NCI-H2171 (cell line): ENCODE measurements at regions not wholly inside any gene's neighbourhood (a gene's known extent, or its start where the extent isn't known, plus 50 kb on each side); places are given as distances from the start of the nearest gene placed in this dataset.
A peak's percentile ranks its signal among the peaks of the same experiment; 100 is the strongest.

Experiments
- DNase-seq: peaks from one replicate; lab custom pipeline; 2025; lab: John Stamatoyannopoulos, UW

DNA sequence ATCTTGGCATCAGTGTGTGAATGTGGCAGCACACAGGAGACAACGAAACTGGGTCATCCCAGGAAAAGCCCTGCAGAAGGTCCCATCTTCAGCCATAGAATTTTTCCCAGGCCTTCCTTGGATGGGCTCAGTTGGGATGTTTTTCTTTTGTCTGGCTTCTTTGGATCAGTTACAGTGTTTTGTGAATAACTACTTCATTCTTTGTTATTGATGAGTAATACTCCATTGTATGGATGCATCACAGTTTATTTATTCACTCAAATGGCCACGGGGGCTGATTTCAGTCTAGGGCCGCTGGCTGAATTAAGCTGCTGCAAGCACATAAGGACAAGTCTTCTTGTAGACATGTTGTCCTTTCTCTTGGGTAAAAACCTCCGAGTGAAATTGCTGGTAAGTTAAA is 81.3 kb upstream of the CD93 start:
- no peak for DNase-seq

GRCh38 chr20:23166563-23166962 is 80.4 kb upstream of the CD93 start:
- DNase-seq, result no peak

DNA sequence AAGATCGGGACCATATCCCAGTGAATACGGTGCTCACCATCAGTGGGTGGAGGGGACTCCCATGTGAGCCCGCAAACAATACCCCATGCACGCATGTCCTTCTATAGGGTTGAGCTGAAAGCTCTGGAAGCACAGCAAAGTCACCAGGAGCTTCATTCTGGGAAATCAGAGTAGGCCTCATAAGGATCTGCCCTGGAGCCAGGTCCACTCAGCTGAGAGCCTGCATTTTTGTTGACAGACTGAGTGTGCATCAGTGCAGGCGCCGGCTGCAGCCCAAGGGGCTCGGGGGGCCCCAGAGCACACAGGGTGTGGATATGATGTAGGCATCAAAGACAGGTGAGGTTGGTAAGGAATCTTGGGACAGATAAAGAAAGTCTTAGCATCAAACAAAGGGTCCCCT is 79.8 kb upstream of the CD93 start:
- DNase-seq, result no peak

- DNase-seq, result no peak
These were observed 79.2 kb upstream of the CD93 start for GRCh38 chr20:23165307-23165750.

DNA sequence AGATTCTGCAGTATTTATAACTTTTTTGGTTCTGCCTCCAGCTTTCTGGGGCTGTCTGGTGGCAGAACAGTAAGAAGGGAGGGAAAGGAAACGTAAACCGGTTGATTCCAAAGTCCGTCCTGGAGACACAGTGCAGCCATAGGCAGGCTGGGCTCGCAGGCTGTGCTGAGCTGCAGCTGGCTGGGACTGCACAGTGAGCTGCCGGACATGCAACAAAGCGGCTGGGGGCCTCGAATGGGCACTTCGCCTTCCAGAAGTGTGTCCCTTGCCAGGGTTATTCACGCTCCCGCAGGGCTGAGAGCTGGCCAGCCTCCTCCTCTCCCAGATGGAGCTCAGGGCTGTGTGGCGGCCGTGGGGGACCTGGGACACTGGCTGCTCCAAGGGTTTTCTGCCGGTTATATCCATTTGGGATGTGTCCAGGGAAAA is 78.1 kb upstream of the CD93 start:
- no peak for DNase-seq

GRCh38 chr20:23163562-23163961 is 77.4 kb upstream of the CD93 start:
- DNase-seq, result no peak

GRCh38 chr20:23162887-23163286 is 76.8 kb upstream of the CD93 start:
- DNase-seq, result no peak

- peak; percentile 42 for DNase-seq
These were observed 76.0 kb upstream of the CD93 start for GRCh38 chr20:23161968-23162696.

DNA sequence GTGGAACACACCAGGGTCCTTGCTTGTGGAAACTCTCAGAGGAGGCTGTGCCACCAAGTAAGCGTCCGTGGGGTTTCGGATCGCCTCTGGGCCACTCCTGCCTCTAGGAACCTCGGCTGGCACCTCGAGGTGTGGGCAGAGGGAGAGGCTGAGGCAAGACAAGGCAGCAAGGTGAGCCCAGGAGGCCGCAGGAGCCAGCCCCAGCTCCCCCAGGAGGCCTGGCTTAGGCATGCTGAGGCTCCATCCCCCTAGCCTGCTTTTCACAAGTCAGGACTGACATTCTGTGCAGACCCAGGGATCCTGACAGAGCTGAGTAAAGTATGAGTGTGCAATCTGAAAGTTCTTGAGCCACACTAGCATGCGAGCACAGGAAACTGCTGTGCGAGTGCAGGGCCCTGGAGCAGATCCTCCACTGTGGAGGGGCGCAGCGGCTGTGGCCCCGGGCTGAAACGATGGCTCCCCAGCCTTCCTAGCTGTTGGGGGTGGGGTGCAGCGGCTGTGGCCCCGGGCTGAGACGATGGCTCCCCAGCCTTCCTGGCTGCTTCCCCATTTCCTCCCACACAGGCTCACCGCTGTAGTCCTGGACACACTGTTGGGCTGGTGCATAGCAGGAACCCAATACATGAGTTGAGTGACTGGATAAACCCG is 75.2 kb upstream of the CD93 start:
- DNase-seq, result no peak

DNA sequence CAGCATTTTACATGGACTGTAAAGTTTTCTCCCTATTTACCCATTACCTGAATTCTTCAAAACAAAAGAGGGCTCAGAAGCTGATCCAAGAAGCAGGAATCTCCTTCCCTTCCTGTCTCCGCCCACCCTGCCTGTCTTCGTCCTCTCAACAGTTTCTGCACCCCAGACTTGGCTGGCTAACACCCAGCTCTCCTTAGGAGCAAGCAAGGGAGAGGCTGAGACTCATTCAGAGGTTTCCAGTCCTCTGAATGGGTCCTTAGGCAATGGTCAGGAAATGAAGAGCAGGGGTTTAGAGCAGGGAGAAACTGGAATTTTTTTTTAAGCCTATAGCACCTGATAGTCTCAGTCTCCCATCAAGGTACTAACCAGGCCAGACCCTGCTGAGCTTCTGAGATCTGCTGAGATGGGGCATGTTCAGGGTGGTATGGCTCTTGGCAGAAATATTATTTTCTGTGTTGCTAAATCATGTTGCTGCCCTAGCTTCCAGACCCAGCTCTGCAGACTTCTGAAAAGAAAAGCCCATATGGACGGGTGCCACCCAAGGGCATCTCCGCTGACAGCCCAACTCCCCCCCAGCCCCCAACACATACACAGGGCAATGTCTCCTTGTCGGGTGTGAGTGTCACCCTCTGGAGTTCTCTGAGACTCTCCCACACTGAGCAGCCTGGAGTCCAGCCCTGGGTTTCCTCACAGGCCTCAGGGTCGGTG is 74.6 kb upstream of the CD93 start:
- no peak for DNase-seq

GRCh38 chr20:23159947-23160318 is 73.8 kb upstream of the CD93 start:
- no peak for DNase-seq

GRCh38 chr20:23159256-23159946 is 73.3 kb upstream of the CD93 start:
- DNase-seq, result no peak

GRCh38 chr20:23157734-23158133 is 71.6 kb upstream of the CD93 start:
- DNase-seq, result no peak

DNA sequence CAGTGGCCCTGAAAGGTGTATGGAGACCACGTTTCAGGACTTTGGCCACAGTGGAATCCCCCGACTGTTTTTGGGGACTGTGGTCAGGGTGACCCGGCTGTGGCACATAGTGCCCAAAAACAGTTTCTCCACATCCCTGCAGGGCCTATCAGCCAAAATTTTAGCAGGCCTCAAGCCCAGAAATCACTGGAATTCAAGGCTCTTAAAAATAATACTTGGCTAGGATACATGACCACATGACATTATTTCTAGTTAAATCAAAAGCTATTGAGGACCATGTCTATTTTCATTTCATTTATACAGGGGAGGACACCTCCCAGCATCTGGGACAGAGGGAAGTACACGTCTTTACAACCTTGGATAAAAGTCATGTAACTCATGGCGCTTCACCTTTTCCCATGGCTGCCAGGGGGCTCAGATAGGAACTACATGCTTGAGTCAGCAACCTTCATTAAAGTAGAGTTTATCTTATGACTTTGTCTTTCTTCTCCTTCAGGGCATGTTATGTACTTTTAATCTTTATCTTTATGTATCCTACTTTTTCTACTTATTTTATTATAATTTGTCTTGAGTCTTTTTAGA is 70.8 kb upstream of the CD93 start:
- DNase-seq, result no peak

GRCh38 chr20:23156170-23156841 is 70.2 kb upstream of the CD93 start:
- no peak for DNase-seq

DNA sequence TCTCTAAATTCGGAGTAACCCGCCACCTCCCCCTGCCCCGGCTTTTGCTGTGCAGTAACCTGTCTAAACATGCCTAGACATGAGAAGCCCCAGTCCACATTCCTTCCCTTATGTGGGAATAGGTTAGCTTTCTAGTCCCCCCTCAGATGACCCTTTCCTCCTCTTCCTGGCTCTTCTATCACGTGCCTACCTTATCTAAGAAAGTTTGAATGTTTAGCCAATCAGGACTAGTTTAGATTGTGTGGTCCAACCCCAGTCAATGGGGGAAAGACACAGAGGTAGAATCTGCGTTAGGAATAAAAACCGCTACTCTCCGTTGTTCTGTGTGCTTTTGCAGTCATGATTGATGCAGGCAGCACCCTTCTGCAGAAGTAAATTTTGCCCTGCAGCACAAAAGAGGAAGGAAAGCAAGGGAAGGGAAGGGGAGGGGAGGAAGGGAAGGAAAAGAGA is 69.0 kb upstream of the CD93 start:
- DNase-seq, result no peak

DNA sequence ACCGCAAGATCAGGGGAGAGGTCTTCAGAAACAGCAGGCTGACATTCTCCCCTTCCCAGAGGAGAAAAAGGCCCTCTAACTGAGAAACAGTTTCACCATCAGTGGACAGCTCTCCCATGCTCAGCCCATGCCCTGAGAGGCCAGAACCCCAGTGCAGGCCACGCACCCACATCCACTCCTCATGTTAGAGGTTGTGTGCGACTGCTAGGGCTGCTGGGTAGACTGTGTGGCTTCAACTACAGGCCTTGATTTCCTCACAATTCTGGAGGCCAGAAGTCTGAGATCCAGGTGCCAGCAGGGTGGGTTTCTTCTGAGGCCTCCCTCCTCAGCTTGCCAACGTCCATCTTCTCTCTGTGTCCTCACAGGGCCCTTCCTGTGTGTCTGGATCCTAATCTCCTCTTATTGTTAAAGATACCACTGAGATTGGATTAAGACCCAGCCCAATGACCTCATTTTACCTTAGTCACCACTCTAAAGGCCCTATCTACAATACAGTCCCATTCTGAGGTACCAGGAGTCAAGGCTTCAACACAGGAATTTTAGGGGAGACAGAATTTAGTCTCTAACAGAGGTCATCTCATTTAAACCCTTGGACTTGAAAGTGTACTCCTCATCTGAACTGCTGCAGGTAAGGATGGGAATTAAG is 67.7 kb upstream of the CD93 start:
- DNase-seq, result no peak

DNA sequence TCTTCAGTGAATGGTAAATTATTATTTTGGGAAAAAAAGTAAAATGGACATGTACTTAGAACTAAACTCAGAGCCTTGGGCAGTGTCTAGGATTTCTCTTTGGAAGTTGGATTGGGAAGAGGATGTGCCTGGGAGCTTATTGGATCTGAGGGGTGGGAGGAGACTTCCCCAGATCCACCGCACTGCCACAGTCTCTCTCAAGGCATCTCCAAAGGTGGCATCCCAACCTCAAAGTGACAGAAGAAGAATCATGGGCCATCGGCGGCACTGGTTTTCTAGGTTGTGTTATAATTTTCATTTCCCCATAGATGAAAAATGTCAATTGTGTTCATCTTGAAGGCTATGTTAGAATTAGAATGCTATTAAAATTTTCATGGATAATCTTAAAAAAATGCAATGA is 66.8 kb upstream of the CD93 start:
- DNase-seq, result no peak

- no peak for DNase-seq
These were observed 66.3 kb upstream of the CD93 start for GRCh38 chr20:23152308-23152892.

DNA sequence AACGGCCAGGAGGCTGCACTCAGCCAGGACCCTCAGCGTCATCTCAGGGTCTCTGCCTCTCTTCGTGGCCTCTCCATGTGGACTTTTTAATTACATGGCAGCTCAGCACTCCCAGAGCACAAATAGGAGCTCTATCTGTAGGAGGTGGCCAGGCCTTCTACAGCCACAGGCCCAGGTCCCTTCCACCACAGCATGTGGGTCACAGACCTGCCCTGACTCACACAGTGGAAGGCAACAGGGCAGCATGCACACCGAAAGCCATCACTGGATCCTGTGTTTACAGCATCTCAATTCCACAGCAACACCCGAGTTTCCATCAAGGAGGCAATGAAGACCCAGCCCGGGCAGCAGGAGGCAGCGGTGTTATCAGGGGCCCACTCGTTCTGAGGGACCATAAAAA is 65.8 kb upstream of the CD93 start:
- DNase-seq, result no peak
